ENCODE measurements at regions not wholly inside any gene's neighbourhood (a gene's known extent, or its start where the extent isn't known, plus 50 kb on each side); places are given as distances from the start of the nearest gene placed in this dataset.

DNA sequence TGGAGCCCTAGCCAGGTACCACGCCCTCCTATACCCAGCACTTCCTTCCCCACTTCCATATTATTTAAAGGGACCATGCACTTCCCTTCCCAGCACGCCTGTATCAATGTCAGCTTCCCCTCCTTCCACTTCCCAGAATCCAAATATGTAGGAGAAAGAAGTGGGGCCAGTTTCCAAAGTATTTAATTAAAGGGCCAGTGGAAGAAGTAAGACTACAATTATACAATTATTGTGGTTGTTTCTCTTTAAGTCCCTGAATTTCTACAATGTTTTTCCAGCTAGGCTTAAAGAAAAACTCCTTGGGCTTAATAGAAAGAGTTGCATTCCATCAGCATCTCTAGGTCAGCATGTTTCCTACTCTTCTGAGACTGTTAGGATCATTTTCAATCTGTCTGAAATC, 515.8 kb downstream of the PREX1 start:
- TF ChIP-seq, protein P1, sequence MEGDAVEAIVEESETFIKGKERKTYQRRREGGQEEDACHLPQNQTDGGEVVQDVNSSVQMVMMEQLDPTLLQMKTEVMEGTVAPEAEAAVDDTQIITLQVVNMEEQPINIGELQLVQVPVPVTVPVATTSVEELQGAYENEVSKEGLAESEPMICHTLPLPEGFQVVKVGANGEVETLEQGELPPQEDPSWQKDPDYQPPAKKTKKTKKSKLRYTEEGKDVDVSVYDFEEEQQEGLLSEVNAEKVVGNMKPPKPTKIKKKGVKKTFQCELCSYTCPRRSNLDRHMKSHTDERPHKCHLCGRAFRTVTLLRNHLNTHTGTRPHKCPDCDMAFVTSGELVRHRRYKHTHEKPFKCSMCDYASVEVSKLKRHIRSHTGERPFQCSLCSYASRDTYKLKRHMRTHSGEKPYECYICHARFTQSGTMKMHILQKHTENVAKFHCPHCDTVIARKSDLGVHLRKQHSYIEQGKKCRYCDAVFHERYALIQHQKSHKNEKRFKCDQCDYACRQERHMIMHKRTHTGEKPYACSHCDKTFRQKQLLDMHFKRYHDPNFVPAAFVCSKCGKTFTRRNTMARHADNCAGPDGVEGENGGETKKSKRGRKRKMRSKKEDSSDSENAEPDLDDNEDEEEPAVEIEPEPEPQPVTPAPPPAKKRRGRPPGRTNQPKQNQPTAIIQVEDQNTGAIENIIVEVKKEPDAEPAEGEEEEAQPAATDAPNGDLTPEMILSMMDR (IDR thresholded peaks at IDR 0.05; ENCODE audit: insufficient read depth, low read length, missing control alignments): no peak
- H3K4me3 ChIP-seq (ENCODE audit: low read depth, low read length): no peak overlapping the region
- ChIA-PET CTCF (interaction anchor here (0.9 kb wide), 1 partner anchor 12 kb away, joined by 3 read pairs; no protein-coding TSS in a partner anchor), POLR2A (no interaction called here)
- no peak for DNase-seq (ENCODE audit: low read depth, low spot score)

DNA sequence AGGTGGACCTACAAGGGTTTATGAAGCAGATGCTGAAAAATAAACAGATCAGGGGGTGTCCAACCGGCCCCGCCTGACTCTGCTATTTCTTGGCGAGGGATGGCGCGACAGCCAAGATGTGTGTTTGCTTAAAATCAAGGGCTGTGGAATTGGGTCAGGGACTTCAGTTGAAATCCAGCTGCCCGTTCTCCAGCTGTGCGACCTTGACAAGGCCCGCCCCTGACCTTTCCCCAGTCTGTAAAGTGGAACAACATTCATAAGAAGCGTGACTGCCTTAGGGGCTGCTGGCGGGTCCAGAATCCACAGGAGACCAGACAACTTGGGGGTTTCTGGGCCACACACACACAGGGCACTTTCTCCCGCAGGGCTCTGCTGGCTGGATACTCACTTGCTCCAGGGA, 517.5 kb downstream of the PREX1 start:
- no peak overlapping the region for H3K4me3 ChIP-seq (ENCODE audit: low read depth, low read length)
- DNase-seq (ENCODE audit: low read depth, low spot score): no peak
- POLR2A ChIA-PET: no interaction called here
- TF ChIP-seq, protein P1 (IDR thresholded peaks at IDR 0.05; ENCODE audit: insufficient read depth, low read length, missing control alignments): no peak
- CTCF ChIA-PET: no interaction called here

DNA sequence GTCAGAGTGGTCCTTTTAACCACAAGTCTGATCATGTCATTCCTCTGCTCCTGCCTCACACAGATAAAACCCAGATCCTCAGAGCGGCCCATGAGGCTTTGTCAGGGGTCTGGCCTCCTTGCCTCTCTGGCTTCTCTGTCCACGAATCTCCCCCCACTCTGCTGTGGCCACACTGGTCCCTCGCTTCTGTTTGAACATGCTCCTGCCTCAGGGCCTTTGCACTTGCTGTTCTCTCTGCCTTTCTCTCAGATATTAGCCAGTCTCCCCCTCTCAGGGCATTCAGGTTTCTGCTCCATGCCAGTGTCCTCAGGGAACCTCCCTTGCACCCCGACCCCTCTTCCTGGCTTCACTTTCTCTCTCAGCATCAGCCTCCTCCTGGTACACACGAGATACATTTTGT, 518.5 kb downstream of the PREX1 start:
- ChIA-PET POLR2A (no interaction called here), CTCF (no interaction called here)
- no peak for DNase-seq (ENCODE audit: low read depth, low spot score)
- TF ChIP-seq, protein P1 (IDR thresholded peaks at IDR 0.05; ENCODE audit: insufficient read depth, low read length, missing control alignments): no peak
- no peak overlapping the region for H3K4me3 ChIP-seq (ENCODE audit: low read depth, low read length)

DNA sequence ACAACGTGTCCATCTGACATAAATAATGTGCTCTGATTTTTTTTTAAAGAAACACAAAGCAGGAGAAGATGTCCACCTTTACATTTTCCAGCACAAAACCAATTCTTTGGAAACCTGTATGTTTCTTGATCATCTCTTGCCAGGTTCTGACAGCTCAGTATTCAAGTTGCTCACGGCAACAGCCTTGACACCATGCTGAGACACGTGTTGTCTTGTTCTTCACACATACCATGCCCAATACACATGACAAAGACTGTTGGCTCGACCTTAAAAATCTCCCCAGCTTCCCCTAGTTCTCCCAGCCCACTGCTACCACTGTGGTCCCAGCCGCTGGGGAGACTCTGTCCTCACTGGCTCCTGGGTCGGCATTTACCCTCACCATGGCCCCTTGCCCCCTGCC, 518.9 kb downstream of the PREX1 start:
- TF ChIP-seq, protein P1 (IDR thresholded peaks at IDR 0.05; ENCODE audit: insufficient read depth, low read length, missing control alignments): no peak
- CTCF ChIA-PET: no interaction called here
- POLR2A ChIA-PET: no interaction called here
- H3K4me3 ChIP-seq (ENCODE audit: low read depth, low read length): no peak overlapping the region
- DNase-seq (ENCODE audit: low read depth, low spot score): no peak

DNA sequence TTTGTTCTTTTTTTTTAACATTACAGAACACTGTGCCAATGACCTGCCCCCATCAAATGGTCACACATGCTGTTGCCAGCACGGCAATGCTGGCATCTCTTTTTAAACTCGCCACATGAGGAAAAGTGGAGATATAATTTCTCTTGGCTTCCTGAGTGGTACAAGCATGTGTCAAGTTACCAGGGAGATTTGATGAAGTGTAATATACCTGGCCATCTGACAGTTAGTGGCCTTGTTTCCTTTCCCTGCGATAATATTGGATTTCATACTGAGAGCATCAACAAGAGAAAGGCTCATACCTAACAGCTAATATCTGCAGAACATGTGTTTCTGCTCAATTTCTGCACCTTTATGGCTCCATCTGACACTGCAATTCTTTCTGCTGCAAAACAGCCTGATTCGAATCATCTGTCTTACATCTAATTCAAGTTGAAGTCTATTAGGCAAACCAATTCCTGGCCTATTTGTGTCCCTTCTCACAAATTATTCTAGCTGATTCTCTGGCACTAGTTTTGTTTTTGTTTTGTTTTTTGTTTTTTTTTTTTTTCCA, 519.5 kb downstream of the PREX1 start:
- CTCF ChIA-PET: no interaction called here
- TF ChIP-seq, protein P1 (IDR thresholded peaks at IDR 0.05; ENCODE audit: insufficient read depth, low read length, missing control alignments): no peak
- H3K4me3 ChIP-seq (ENCODE audit: low read depth, low read length): no peak overlapping the region
- DNase-seq (ENCODE audit: low read depth, low spot score): no peak
- POLR2A ChIA-PET: no interaction called here

DNA sequence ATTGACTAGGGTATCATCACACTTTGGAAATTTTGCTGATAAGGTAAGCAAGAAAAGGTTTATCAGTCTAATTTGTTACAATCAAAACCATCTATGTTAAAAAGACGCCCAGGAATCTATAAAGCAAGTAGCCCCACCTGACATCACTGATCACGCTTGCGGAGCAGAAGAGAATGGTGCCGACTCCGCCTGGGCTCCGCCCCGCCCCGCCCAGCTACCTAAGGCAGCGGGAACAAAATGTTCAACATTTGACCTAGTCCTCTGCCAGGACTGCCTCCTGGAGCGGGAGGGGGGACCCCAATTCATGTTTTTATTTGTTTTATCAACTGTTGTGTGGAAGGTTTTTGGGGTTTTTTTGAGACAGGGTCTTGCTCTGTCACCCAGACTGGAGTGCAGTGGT, 520.5 kb downstream of the PREX1 start:
- ChIA-PET POLR2A (no interaction called here), CTCF (no interaction called here)
- TF ChIP-seq, protein P1 (IDR thresholded peaks at IDR 0.05; ENCODE audit: insufficient read depth, low read length, missing control alignments): no peak
- no peak overlapping the region for H3K4me3 ChIP-seq (ENCODE audit: low read depth, low read length)
- no peak for DNase-seq (ENCODE audit: low read depth, low spot score)

Measured in AG04449 (cell line).